WTC11 (cell line): ENCODE measurements at regions not wholly inside any gene's neighbourhood (a gene's known extent, or its start where the extent isn't known, plus 50 kb on each side); places are given as distances from the start of the nearest gene placed in this dataset.

Experiments
- ATAC-seq: fragments of 200-7000 bp; cut with Tn5 transposase; 2 replicates; pipeline ENCODE4 v1.10.0; 2021; ENCODE audit warnings: mild to moderate bottlenecking, moderate library complexity
- CTCF ChIA-PET: fragments of 300-600 bp; sonication (Branson Sonifier 250); formaldehyde crosslinking; loops from one replicate; lab custom pipeline; 2021; ENCODE audit warnings: antibody characterized with exemption; lab: Charles Lee
- POLR2A ChIA-PET: fragments of 350-600 bp; sonication (Branson Sonifier 250); formaldehyde crosslinking; loops from one replicate; lab custom pipeline; 2021; ENCODE audit warnings: antibody characterized with exemption; lab: Charles Lee
- DNase-seq: peaks from one replicate; pipeline ENCODE4 v3.0.0; 2021; ENCODE audit warnings: low spot score
- H3K27ac Mint-ChIP-seq: 2 replicates; pipeline ENCODE4 v1.8.0; 2021; ENCODE audit warnings: mixed read lengths
- H3K27me3 Mint-ChIP-seq: 2 replicates; pipeline ENCODE4 v1.8.0; 2021; ENCODE audit warnings: low read depth, mild to moderate bottlenecking, moderate library complexity, mixed read lengths
- H3K36me3 Mint-ChIP-seq: 2 replicates; pipeline ENCODE4 v1.8.0; 2021; ENCODE audit warnings: mixed read lengths
- H3K4me1 Mint-ChIP-seq: 2 replicates; pipeline ENCODE4 v1.8.0; 2022; ENCODE audit warnings: mixed read lengths
- H3K4me3 Mint-ChIP-seq: 2 replicates; pipeline ENCODE4 v1.8.0; 2021; ENCODE audit warnings: mild to moderate bottlenecking, moderate library complexity, mixed read lengths
- H3K9me3 Mint-ChIP-seq: 2 replicates; pipeline ENCODE4 v1.8.0; 2021; ENCODE audit warnings: mixed read lengths
- AFF4 ChIP-seq: sonication (generic); formaldehyde crosslinking; IDR thresholded peaks from 2 replicates; pipeline ENCODE4 v1.8.1; 2023; ENCODE audit warnings: mild to moderate bottlenecking, missing genetic modification reagents, borderline replicate concordance
- EMX1 ChIP-seq: fragments of 250-450 bp; sonication (Bioruptor Pico); IDR thresholded peaks from 2 replicates; pipeline ENCODE4 v1.8.0; 2021; ENCODE audit warnings: mild to moderate bottlenecking
- ESRRA ChIP-seq: sonication (generic); formaldehyde crosslinking; IDR thresholded peaks from 2 replicates; pipeline ENCODE4 v1.8.1; 2022; ENCODE audit warnings: mild to moderate bottlenecking, missing genetic modification reagents, borderline replicate concordance
- FOXJ3 ChIP-seq: sonication (generic); formaldehyde crosslinking; IDR thresholded peaks from 2 replicates; pipeline ENCODE4 v1.9.0; 2021; ENCODE audit warnings: missing genetic modification reagents, mild to moderate bottlenecking, borderline replicate concordance
- FOXP1 ChIP-seq: sonication (generic); formaldehyde crosslinking; IDR thresholded peaks from 2 replicates; pipeline ENCODE4 v1.8.0; 2022; ENCODE audit warnings: missing genetic modification reagents, mild to moderate bottlenecking, moderate library complexity, borderline replicate concordance
- GABPB1 ChIP-seq: sonication (generic); formaldehyde crosslinking; IDR thresholded peaks from 2 replicates; pipeline ENCODE4 v1.8.1; 2023; ENCODE audit warnings: mild to moderate bottlenecking, missing genetic modification reagents
- IRF1 ChIP-seq: sonication (generic); formaldehyde crosslinking; IDR thresholded peaks from 2 replicates; pipeline ENCODE4 v1.8.0; 2023; ENCODE audit warnings: missing genetic modification reagents
- MLX ChIP-seq: sonication (generic); formaldehyde crosslinking; IDR thresholded peaks from 2 replicates; pipeline ENCODE4 v1.8.1; 2023; ENCODE audit warnings: mild to moderate bottlenecking, missing genetic modification reagents, moderate library complexity
- NFE2L1 ChIP-seq: sonication (generic); formaldehyde crosslinking; IDR thresholded peaks from 2 replicates; pipeline ENCODE4 v1.8.1; 2023; ENCODE audit warnings: missing genetic modification reagents
- PRDM15 ChIP-seq: sonication (generic); formaldehyde crosslinking; IDR thresholded peaks from 2 replicates; pipeline ENCODE4 v1.8.0; 2022; ENCODE audit warnings: missing genetic modification reagents
- PRRX2 ChIP-seq: fragments of 250-450 bp; sonication (Bioruptor Pico); IDR thresholded peaks from 2 replicates; pipeline ENCODE4 v1.8.0; 2021; ENCODE audit warnings: mild to moderate bottlenecking
- RORB ChIP-seq: fragments of 250-450 bp; sonication (Bioruptor Pico); IDR thresholded peaks from 2 replicates; pipeline ENCODE4 v1.9.0; 2021; ENCODE audit warnings: mild to moderate bottlenecking
- SOX15 ChIP-seq: fragments of 250-450 bp; sonication (Bioruptor Pico); IDR thresholded peaks from 2 replicates; pipeline ENCODE4 v1.9.0; 2021; ENCODE audit warnings: mild to moderate bottlenecking
- TCF7 ChIP-seq: sonication (generic); formaldehyde crosslinking; IDR thresholded peaks from 2 replicates; pipeline ENCODE4 v1.8.0; 2022; ENCODE audit warnings: mild to moderate bottlenecking, low read depth, missing genetic modification reagents, moderate library complexity
- ZBTB43 ChIP-seq: sonication (generic); formaldehyde crosslinking; IDR thresholded peaks from 2 replicates; pipeline ENCODE4 v1.8.1; 2023; ENCODE audit warnings: mild to moderate bottlenecking, missing genetic modification reagents
- ZNF416 ChIP-seq: fragments of 250-450 bp; sonication (Bioruptor Pico); IDR thresholded peaks from 2 replicates; pipeline ENCODE4 v1.9.0; 2021; ENCODE audit warnings: mild to moderate bottlenecking, inconsistent platforms
- TF ChIP-seq, protein P1 (sequence below): fragments of 250-450 bp; sonication (Bioruptor Pico); IDR thresholded peaks from 2 replicates; pipeline ENCODE4 v1.9.0; 2021; ENCODE audit warnings: mild to moderate bottlenecking, borderline replicate concordance
- TF ChIP-seq, protein P2 (sequence below): fragments of 200-600 bp; IDR thresholded peaks from 2 replicates; pipeline ENCODE4 v1.8.0; 2022; ENCODE audit warnings: antibody characterized with exemption

DNA sequence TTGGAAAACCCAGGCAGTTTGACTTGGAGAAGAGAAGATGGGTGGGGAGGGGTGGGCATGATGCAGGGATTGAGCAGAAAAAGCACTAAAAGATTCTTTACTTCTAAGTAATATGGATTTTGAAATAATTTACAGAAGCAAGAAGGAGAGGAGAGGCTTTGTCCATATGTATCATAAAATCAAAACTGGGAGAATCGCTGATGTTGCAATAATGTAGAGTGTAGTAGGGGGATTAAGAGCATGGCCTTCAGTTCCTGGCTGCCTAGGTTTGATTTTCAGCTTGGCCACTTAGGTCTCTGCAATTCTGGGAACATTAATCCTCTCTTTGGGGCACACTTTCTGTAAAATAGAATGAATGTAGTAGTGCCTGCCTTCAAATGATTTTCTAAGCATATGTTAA lies 1760.4 kb upstream of the CELF4 start:
- TF ChIP-seq, protein P1, sequence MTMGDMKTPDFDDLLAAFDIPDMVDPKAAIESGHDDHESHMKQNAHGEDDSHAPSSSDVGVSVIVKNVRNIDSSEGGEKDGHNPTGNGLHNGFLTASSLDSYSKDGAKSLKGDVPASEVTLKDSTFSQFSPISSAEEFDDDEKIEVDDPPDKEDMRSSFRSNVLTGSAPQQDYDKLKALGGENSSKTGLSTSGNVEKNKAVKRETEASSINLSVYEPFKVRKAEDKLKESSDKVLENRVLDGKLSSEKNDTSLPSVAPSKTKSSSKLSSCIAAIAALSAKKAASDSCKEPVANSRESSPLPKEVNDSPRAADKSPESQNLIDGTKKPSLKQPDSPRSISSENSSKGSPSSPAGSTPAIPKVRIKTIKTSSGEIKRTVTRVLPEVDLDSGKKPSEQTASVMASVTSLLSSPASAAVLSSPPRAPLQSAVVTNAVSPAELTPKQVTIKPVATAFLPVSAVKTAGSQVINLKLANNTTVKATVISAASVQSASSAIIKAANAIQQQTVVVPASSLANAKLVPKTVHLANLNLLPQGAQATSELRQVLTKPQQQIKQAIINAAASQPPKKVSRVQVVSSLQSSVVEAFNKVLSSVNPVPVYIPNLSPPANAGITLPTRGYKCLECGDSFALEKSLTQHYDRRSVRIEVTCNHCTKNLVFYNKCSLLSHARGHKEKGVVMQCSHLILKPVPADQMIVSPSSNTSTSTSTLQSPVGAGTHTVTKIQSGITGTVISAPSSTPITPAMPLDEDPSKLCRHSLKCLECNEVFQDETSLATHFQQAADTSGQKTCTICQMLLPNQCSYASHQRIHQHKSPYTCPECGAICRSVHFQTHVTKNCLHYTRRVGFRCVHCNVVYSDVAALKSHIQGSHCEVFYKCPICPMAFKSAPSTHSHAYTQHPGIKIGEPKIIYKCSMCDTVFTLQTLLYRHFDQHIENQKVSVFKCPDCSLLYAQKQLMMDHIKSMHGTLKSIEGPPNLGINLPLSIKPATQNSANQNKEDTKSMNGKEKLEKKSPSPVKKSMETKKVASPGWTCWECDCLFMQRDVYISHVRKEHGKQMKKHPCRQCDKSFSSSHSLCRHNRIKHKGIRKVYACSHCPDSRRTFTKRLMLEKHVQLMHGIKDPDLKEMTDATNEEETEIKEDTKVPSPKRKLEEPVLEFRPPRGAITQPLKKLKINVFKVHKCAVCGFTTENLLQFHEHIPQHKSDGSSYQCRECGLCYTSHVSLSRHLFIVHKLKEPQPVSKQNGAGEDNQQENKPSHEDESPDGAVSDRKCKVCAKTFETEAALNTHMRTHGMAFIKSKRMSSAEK, result no peak
- TF ChIP-seq TCF7 (CRISPR knock-in tag) (no peak), PRDM15 (CRISPR knock-in tag) (no peak), NFE2L1 (no peak), SOX15 (CRISPR knock-in tag) (no peak), MLX (CRISPR knock-in tag) (no peak), ZNF416 (CRISPR knock-in tag) (no peak), FOXJ3 (CRISPR knock-in tag) (no peak), IRF1 (CRISPR knock-in tag) (no peak), ESRRA (CRISPR knock-in tag) (no peak), AFF4 (CRISPR knock-in tag) (no peak), GABPB1 (CRISPR knock-in tag) (no peak), ZBTB43 (CRISPR knock-in tag) (no peak), PRRX2 (CRISPR knock-in tag) (no peak), FOXP1 (no peak), RORB (CRISPR knock-in tag) (no peak), EMX1 (no peak)
- TF ChIP-seq, protein P2, sequence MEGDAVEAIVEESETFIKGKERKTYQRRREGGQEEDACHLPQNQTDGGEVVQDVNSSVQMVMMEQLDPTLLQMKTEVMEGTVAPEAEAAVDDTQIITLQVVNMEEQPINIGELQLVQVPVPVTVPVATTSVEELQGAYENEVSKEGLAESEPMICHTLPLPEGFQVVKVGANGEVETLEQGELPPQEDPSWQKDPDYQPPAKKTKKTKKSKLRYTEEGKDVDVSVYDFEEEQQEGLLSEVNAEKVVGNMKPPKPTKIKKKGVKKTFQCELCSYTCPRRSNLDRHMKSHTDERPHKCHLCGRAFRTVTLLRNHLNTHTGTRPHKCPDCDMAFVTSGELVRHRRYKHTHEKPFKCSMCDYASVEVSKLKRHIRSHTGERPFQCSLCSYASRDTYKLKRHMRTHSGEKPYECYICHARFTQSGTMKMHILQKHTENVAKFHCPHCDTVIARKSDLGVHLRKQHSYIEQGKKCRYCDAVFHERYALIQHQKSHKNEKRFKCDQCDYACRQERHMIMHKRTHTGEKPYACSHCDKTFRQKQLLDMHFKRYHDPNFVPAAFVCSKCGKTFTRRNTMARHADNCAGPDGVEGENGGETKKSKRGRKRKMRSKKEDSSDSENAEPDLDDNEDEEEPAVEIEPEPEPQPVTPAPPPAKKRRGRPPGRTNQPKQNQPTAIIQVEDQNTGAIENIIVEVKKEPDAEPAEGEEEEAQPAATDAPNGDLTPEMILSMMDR, result no peak
- ChIA-PET POLR2A (no interaction called here), CTCF (no interaction called here)
- H3K36me3 Mint-ChIP-seq, result no peaks in the 10 kb centered on the region
- ATAC-seq (no peak), DNase-seq (no peak)
- no peak overlapping the region for H3K4me3 Mint-ChIP-seq
- no peak overlapping the region for H3K27ac Mint-ChIP-seq
- peaks cover 5% of the 10 kb centered on the region; the same call in 1 of the 2 replicates for H3K4me1 Mint-ChIP-seq
- H3K9me3 Mint-ChIP-seq, result peaks cover 6% of the 10 kb centered on the region; the same call in 1 of the 2 replicates
- no peaks in the 10 kb centered on the region for H3K27me3 Mint-ChIP-seq
